ENCODE measurements at regions not wholly inside any gene's neighbourhood (a gene's known extent, or its start where the extent isn't known, plus 50 kb on each side); places are given as distances from the start of the nearest gene placed in this dataset.

DNA sequence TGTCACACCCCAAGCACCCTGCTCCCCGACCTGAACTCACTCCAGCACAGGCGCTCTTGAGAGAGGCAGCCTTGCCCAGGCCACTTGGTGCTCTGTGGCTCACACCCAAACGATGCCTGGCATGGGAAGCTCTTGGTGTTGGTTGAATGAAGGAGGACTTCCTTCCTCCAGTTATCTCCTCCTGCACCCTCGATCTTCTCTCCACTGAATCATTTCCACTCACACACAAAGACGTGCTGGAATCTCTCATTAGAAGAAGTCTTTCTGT, 90.5 kb upstream of the TRIM2 start:
- Histone ChIP-seq H3K27me3 (ENCODE audit: insufficient read depth, low read length) (no peaks in the 10 kb centered on the region), H3K4me1 (ENCODE audit: insufficient read depth, low read length) (peaks cover 20% of the 10 kb centered on the region), H3K79me2 (ENCODE audit: insufficient read depth, low read length) (no peaks in the 10 kb centered on the region), H4K20me1 (ENCODE audit: insufficient read depth, low read length) (no peaks in the 10 kb centered on the region), H3K9ac (ENCODE audit: low read length) (no peak overlapping the region), H3K36me3 (ENCODE audit: insufficient read depth, low read length) (no peaks in the 10 kb centered on the region), H3K27ac (ENCODE audit: low read depth, low read length) (no peak overlapping the region), H3K9me3 (ENCODE audit: insufficient read depth, low read depth, low read length) (no peaks in the 10 kb centered on the region), H2AFZ (ENCODE audit: low read depth, low read length) (no peak overlapping the region), H3K4me3 (ENCODE audit: insufficient read depth, low read depth, low read length) (no peak overlapping the region), H3K4me2 (ENCODE audit: low read length) (peak overlapping the region; percentile 37)
- TF ChIP-seq EZH2 (IDR thresholded peaks at IDR 0.05; ENCODE audit: insufficient read depth, low read length), result no peak
- TF ChIP-seq, protein P1, sequence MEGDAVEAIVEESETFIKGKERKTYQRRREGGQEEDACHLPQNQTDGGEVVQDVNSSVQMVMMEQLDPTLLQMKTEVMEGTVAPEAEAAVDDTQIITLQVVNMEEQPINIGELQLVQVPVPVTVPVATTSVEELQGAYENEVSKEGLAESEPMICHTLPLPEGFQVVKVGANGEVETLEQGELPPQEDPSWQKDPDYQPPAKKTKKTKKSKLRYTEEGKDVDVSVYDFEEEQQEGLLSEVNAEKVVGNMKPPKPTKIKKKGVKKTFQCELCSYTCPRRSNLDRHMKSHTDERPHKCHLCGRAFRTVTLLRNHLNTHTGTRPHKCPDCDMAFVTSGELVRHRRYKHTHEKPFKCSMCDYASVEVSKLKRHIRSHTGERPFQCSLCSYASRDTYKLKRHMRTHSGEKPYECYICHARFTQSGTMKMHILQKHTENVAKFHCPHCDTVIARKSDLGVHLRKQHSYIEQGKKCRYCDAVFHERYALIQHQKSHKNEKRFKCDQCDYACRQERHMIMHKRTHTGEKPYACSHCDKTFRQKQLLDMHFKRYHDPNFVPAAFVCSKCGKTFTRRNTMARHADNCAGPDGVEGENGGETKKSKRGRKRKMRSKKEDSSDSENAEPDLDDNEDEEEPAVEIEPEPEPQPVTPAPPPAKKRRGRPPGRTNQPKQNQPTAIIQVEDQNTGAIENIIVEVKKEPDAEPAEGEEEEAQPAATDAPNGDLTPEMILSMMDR (IDR thresholded peaks at IDR 0.05; ENCODE audit: insufficient read depth, low read depth, low read length), result no peak
- H3K27me3 Mint-ChIP-seq (ENCODE audit: low read depth, unreplicated experiment), result peaks cover 6% of the 10 kb centered on the region
- no peaks in the 10 kb centered on the region for H3K9me3 Mint-ChIP-seq (ENCODE audit: unreplicated experiment)
- DNase-seq (ENCODE audit: low read depth) (no peak), FAIRE-seq (no peak)
- H3K36me3 Mint-ChIP-seq (ENCODE audit: low read depth, unreplicated experiment), result no peaks in the 10 kb centered on the region
- no peaks in the 10 kb centered on the region for H3K4me1 Mint-ChIP-seq (ENCODE audit: low read depth, unreplicated experiment)
- H3K4me3 Mint-ChIP-seq (ENCODE audit: unreplicated experiment), result no peak overlapping the region
- no peak overlapping the region for H3K27ac Mint-ChIP-seq (ENCODE audit: unreplicated experiment)

DNA sequence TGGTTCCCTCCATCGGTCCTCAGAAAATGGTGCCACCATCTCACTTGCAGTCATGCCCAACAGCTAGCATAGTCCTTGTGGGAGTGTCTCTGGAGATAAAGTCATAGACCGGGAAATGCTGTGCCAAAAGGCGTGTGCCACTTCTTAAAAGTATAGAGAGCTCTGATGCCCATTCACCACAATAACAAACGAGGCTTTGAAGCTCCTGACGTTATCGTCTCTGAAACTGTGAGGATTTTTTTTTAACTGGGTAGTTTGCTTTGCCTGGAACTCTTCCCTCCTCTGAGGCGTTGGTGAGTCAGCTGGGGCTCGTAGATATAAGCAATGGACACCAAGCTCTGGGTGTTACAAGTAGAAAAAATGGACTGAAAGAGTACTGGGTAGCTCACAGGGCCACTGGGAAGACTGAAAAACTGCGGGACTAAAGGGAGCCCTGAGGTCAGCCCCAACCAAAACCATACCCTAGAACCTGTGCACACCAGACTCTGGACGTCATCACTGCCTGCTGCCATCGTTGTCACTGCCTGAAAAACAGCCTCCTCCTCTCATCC, 89.4 kb upstream of the TRIM2 start:
- peak overlapping the region; percentile 79 for H3K4me2 ChIP-seq (ENCODE audit: low read length)

More for the DNA sequence above, 89.4 kb upstream of the TRIM2 start:
- Histone ChIP-seq H3K4me1 (ENCODE audit: insufficient read depth, low read length) (peaks cover 20% of the 10 kb centered on the region), H3K36me3 (ENCODE audit: insufficient read depth, low read length) (no peaks in the 10 kb centered on the region), H3K27me3 (ENCODE audit: insufficient read depth, low read length) (no peaks in the 10 kb centered on the region), H3K9ac (ENCODE audit: low read length) (peak overlapping the region; percentile 52), H3K4me3 (ENCODE audit: insufficient read depth, low read depth, low read length) (no peak overlapping the region), H3K9me3 (ENCODE audit: insufficient read depth, low read depth, low read length) (no peaks in the 10 kb centered on the region), H3K27ac (ENCODE audit: low read depth, low read length) (peak overlapping the region; percentile 66), H3K79me2 (ENCODE audit: insufficient read depth, low read length) (no peaks in the 10 kb centered on the region), H4K20me1 (ENCODE audit: insufficient read depth, low read length) (no peaks in the 10 kb centered on the region), H2AFZ (ENCODE audit: low read depth, low read length) (peak overlapping the region; percentile 50)
- H3K4me1 Mint-ChIP-seq (ENCODE audit: low read depth, unreplicated experiment), result no peaks in the 10 kb centered on the region
- TF ChIP-seq, protein P1 (IDR thresholded peaks at IDR 0.05; ENCODE audit: insufficient read depth, low read depth, low read length), result no peak
- no peak for TF ChIP-seq EZH2 (IDR thresholded peaks at IDR 0.05; ENCODE audit: insufficient read depth, low read length)
- peak overlapping the region; percentile 54 for H3K4me3 Mint-ChIP-seq (ENCODE audit: unreplicated experiment)
- H3K36me3 Mint-ChIP-seq (ENCODE audit: low read depth, unreplicated experiment), result no peaks in the 10 kb centered on the region
- H3K27me3 Mint-ChIP-seq (ENCODE audit: low read depth, unreplicated experiment), result peaks cover 6% of the 10 kb centered on the region
- FAIRE-seq, result no peak
- H3K9me3 Mint-ChIP-seq (ENCODE audit: unreplicated experiment), result no peaks in the 10 kb centered on the region
- peak overlapping the region; percentile 84 for H3K27ac Mint-ChIP-seq (ENCODE audit: unreplicated experiment)
- DNase-seq (ENCODE audit: low read depth), result peak; percentile 86

All from astrocyte (in vitro differentiated cells and primary cell).